GM21529 (cell line): ENCODE measurements at regions not wholly inside any gene's neighbourhood (a gene's known extent, or its start where the extent isn't known, plus 50 kb on each side); places are given as distances from the start of the nearest gene placed in this dataset.
"Not testable (repeated sequence)": the region's sequence is repeated elsewhere in the genome, so short reads cannot be mapped to it uniquely, and the experiment has no call there.

Experiments used
- ATAC-seq: cut with Tn5 transposase; IDR thresholded peaks from one replicate; pipeline ENCODE4 v1.9.1; 2021; ENCODE audit not compliant: unreplicated experiment

- no peak for ATAC-seq
Measured at GRCh38 chr3:95227092-95227491, 1164.2 kb downstream of the NSUN3 start.

DNA sequence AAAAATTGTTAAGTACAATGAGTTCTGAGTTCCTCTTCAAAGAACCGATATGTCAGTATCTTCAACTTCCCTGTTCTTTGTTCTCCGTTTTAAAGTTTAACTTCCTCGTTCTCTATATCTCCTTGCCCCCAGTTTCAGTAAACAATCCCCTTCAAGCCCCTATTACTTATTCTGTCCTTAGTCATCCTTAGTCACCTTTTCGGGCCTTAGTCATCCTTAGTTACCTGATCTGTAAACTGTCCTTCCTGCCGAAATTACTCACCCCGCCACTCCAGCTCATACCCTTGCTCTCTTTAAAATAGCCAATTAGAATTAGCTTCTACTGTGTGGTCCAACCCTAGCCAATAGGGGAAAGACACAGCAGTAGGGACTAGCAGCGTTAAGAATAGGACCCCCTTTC, 1165.6 kb downstream of the NSUN3 start:
- no peak for ATAC-seq

- no peak for ATAC-seq
Measured at GRCh38 chr3:95235916-95236315, 1173.1 kb downstream of the NSUN3 start.

DNA sequence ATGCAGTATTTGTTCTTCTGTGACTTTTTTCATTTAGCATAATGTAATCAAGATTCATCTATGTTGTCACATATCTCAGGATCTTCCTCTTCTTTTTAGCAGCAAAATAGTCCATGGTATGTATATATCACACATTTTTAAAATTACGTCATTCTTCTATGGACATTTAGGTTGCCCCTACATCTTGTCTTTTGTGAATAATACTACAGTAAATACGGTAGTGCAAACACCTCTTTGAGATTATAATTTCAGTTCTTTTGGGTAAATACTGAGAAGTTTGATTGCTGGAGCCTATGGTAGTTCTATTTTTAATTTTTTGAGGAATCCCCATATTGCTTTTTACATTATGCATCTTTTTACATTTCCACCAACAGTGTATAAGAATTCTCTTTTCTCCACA, 1174.9 kb downstream of the NSUN3 start:
- ATAC-seq = no peak

DNA sequence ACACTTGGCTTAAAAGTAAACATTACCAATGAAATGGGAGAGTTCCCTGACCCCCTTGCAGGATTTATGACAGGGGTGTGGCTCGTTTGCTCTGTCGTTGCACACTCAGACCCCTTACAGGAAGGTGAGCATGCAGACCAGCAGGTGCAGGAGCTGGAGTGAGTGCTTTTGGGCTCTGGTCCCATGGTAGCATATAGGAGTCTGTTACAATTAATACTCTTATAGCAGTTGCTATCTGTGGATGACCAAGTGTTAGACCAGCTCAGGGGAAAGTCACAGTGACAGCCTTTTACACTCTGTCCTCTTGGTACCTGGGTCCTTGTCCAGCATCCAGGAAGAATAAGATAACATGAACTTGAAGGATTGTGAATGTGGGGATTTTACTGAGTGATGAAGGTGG, 1177.5 kb downstream of the NSUN3 start:
- ATAC-seq = no peak

GRCh38 chr3:95241256-95241655, 1178.4 kb downstream of the NSUN3 start:
- ATAC-seq = not testable (repeated sequence)

GRCh38 chr3:95246413-95246812, 1183.6 kb downstream of the NSUN3 start:
- no peak for ATAC-seq

DNA sequence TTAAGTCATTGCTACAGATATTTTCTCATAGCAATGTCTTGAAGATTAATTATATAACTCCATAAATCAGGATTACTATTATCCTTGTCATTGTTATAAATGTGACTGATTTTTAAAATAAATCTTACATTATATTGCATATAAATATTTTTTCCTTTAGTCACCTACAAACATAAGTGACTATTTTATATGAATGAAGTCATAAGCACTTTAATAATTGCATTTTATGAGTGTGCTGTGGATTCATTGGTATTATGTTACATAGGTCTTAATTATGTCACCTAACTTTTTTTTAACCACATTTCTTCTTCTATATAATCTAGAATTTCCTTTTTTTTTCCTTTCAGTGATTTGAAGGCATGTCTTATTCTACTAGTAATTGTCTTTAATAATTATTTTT, 1191.2 kb downstream of the NSUN3 start:
- no peak for ATAC-seq

DNA sequence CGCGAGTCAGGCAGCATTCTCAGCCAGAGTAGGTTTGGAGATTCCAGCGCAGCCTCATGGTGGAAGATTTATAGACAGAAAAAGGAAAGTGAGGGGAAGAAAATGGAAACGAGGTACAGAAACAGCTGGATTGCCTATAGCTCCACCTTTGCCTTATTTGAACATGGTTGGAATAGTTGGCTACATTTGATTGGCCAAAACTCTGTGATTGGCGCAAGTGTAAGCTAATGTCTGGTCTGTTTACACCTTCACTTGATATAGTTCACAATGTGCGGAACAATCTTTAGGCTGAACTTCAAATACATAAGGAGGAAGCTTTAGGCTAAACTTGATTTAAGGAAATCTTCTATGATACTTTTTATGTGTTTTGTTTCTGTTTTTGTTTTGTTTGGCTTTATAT, 1191.9 kb downstream of the NSUN3 start:
- ATAC-seq = no peak

GRCh38 chr3:95265129-95265528, 1202.3 kb downstream of the NSUN3 start:
- no peak for ATAC-seq

DNA sequence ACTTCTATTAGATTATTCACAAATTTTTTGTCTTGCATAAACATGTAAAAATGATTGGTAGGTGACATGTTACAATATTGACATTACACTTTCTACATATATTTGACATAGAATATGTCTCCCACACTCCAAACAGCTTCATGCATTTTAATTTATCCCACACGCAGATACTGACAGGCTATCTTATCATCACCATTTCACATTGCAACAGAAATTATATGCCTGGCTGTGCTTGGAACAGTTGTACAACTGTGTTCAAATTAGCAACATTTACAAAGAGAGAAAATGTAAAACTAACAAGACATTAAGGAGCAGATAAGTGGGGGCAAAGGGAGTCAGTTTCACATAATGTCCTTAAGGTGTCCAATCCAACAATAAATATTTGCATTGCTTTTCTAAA, 1208.5 kb downstream of the NSUN3 start:
- no peak for ATAC-seq

DNA sequence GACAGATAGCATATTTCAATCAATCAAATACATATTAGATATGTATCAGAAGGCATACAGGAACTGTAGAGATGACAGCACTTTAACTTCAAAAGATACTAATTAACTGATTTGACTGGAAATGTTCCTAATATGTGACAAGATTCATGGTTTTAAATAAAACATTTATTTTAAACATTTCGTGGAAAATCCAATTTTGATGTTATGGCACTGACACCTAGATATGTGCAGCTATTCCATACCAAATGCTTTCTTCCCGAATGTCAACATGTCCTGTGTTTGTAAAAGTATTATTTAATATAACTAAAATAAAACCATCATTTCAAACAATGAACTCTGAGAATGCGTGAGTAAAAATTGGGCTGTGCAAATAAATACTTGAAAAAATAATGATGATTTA, 1209.3 kb downstream of the NSUN3 start:
- ATAC-seq = no peak

DNA sequence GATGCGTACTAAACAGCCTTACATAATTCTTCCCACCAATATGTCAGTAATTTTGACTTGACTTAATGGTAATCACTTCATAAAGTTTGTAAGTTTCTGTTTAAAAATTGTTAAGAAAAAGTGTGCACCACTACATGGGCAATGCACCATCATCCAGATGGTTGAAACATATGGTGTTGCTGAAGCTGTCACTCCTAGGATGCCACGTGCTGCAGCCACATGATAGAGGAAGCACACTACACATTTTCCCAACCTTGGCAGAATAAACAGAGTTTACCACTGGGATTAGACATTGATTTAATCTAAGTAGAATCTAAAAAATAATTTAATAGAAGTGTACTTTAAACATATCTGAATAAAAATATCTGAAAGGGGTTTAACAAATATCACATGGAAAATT, 1209.9 kb downstream of the NSUN3 start:
- ATAC-seq = no peak

GRCh38 chr3:95277613-95278012, 1214.8 kb downstream of the NSUN3 start:
- ATAC-seq = no peak

- no peak for ATAC-seq
Measured at GRCh38 chr3:95280711-95281352, 1218.0 kb downstream of the NSUN3 start.

DNA sequence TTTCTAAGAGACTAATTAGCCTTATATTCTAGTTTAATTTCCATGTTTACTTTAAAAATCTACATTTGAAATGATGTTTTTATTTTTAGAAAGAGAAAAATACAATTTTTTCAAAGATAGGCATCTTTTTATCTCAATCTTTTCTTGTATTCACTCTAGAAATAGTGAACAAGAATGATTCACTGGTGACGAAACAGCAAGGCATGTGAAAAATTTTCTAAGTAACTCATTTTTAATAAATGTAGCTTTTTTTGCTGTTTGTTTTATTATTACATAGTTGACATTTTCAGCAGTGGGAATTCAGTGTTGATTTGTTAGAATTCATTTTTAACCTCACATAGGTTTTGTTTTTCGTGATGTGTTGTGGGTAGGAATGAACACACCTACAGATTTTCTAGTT, 1226.4 kb downstream of the NSUN3 start:
- no peak for ATAC-seq

DNA sequence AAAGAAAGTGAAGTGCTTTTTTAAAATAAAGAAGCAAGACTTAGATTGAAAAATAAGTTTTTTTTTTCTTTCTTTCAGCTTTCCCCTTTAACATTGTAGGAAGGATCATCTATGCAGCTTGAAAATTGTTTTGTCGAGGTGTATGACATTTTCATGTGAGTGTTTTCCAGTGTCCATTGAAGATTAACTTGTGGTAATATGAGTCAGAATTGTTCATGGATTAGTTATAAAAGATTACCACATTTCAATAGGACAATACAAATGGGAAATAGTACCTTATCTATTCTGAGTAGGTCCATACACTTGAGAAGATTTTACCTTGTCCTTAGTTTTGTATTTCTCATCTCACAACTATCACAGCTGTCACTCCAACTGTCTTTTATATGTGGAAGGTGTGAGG, 1234.7 kb downstream of the NSUN3 start:
- no peak for ATAC-seq

GRCh38 chr3:95302044-95302443, 1239.2 kb downstream of the NSUN3 start:
- ATAC-seq = no peak

- no peak for ATAC-seq
Measured at GRCh38 chr3:95310560-95310959, 1247.7 kb downstream of the NSUN3 start.

- ATAC-seq = no peak
Measured at GRCh38 chr3:95311272-95311671, 1248.4 kb downstream of the NSUN3 start.

DNA sequence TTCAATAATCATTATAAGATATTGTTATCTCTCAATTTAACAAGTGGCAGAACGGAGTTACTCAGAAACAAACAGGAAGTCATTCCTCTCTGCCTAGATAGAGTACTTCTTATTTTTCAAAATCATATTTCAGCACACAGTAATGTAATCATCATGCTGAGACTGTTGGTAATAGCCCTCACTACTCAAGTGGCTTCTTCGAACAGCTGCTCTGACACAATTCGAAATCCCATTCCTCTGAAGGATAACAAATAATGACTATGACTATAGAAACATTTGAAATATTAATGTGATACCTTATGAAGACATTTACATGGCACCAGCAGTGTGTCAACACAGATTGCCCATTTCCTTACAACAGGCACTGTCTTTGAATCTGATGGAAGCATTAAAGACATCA, 1249.8 kb downstream of the NSUN3 start:
- ATAC-seq = no peak

DNA sequence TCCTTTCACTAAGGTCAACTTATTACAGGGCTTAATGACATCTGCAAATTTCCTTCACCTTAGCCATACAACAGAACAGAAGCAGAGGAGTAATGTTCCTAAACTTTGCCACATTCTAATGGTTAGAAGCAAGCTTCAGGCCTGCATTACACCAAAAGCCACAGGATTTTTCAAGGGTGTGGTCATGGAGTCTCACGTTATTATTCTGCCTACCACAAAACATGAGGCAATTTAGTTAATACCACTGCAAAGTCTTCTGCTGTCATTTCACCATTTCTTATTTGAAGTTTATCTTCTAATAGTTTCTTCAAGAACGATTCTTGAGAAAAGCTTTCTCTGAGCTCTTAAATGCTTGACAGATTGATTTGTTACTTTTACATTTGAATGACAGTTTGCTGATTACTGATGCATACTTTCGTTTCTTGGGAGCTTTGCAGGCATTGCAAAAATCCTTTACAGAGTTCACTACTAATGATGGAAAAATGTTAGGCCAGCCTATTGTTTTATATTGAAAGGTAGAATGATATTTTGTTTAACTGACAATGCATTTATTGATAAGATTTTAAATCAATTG, 1257.1 kb downstream of the NSUN3 start:
- no peak for ATAC-seq

DNA sequence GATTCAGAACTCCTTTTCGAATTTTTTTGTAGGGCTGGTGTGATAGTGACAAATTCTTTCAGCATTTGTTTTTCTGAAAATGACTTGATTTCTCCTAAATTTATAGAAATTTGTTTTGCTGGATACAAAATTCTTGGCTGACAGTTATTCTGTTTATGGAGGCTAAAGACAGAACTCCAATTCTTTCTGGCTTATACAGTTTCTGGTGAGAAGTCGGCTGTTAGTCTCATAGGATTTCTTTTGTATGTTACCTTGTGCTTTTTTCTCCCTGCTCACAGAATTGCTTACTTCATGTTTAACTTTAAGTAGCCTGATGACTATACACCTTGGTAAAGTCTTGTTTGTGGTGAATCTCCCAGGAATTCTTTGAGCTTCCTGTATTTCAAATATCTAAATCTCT, 1264.6 kb downstream of the NSUN3 start:
- no peak for ATAC-seq
